ENCODE measurements at regions not wholly inside any gene's neighbourhood (a gene's known extent, or its start where the extent isn't known, plus 50 kb on each side); places are given as distances from the start of the nearest gene placed in this dataset.

DNA sequence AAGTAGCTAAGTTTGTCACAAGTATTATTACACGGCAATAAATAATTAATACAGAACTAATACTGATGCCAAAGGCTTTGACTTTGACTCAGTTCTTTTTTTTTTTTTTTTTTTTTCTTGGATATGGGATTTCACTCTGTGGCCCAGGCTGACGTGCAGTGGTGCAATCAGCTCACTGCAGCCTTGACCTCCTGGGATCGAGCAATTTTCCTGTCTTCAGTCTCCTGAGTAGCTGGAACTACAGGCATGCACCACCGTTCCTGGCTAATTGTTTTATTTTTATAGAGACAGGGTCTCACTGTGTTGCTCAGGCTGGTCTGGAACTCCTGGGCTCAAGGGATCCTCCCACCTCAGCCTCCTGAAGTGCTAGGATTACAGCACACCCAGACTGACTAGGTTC is 284.5 kb downstream of the SS18 start:
- DNase-seq = no peak

DNA sequence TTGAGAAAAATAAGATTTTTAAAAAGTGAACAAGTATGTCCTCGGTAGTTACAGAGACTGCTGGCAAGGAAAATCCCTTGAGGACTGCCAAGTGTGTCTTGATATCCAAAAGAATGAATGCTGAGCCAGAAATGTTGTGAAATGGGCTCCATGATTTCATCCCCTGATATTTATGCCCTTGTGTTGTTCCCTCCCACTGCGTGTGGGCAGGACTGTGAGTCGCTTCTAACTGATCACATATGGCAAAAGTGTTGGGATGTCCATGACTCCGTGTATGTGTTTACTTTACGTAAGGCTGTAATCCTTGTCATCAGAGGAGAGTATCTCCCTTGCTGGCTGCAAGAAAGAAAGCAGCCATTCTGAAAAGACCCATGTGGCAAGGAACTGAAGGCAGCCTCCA is 285.1 kb downstream of the SS18 start:
- no peak for DNase-seq

DNA sequence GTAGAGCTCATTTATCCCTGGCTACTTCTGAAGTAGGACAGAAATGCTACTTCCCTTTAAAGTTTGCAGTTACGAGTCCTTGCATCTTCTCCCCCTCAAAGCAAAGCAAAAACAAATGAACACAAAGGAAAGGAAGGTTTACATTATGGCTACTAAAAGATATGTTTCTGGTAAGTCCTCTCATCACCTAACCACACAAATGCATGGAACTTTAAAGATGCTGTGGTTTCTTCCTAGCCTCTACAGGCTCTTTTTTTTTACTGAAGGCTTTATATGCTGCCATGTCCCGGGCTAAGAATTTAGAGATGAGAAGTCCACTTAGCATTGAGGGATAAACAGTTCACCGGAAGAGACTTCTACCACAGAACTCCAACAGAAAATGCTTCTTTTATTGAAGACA is 291.2 kb downstream of the SS18 start:
- no peak for DNase-seq

DNA sequence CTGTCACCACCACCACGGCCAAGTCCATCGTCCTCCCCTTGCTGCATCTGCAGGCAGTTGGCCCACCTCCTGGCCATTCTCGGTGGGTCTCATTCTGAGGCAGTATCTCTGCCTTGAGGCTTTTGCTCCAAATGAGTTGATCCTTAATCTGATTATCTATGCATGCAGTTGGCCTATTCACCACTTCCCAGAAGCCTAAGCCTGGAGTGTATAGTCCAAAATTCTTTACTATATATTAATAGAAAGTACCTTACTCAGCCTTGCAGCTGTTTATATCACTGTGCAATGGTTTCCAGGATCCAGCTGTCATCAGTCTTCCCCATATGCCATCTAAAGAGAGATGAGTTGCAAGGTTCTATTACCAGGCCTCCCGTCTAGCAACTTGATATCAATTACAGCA is 292.4 kb downstream of the SS18 start:
- DNase-seq = no peak

DNA sequence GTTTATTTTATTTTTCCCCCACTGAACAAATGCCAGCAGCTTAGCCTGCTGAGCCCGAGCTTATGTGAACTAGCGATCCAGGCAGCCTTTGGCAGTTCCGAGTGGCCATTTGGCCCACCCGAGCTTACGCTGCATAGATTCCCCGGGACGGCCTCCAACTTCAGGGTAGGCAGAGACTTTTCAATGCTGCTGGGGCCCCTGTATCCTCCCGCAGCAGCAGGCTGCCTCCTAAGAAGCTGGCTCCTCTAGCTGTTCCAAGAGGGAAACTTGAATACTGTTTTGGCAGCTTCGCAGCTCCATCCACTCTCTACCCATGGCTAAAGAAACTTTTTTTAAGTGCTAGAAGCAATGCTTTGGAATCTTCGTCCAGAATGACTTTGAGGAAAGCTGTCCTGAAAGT is 295.2 kb downstream of the SS18 start:
- no peak for DNase-seq

DNA sequence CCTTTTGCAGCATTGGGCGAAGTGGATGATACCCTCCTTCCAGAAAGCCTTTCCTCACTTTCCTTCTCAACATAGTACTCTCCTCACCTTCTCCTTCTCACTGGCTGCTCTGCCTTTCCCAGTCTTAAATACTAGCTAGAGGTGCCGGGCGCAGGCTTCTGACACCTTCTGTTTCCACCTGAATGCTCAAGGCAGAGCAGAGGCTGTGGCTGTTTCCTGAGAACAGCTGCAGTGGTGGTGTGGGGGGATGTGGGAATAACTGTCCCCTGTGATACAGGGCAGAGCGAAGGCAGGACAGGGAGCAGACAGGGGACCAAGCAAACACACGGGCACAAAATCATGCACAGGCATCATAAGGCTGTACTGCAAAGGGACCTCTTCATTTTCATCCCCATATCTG is 303.1 kb downstream of the SS18 start:
- no peak for DNase-seq

DNA sequence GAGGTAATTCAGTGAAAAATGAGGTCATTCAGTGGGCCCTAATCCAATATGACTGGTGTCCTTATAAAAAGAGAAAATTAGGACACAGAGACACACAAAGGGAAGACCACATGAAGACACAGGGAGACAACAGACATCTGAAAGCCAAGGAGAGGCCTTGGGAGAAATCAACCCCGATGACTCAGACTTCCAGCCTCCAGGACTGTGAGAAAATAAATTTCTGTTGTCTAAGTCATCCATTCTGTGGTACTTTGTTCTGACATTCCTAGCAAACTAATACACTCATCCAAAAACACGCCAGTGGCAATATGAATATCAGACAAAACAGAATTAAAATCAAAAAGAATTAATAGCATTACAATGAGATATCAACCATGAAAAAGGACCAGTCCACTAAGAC is 303.7 kb downstream of the SS18 start:
- DNase-seq = no peak

DNA sequence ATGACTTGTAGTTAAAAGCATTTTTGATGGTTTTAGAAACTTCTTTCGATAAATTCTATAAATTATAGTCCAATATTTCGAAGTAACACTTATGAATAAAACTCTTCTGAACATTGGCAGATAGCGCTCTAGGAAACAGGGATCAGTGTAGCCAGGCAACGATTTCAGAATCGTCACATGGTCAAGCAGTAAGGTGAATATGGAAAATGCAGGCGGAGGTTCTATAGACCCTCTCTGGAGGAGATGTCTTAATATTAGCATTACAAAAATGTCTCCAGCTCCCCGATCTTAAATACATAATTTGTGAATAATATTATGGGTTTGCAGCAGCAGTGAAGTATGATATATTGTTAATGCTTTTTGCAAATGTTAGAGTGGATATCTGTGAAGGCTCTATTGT is 310.3 kb downstream of the SS18 start:
- no peak for DNase-seq

DNA sequence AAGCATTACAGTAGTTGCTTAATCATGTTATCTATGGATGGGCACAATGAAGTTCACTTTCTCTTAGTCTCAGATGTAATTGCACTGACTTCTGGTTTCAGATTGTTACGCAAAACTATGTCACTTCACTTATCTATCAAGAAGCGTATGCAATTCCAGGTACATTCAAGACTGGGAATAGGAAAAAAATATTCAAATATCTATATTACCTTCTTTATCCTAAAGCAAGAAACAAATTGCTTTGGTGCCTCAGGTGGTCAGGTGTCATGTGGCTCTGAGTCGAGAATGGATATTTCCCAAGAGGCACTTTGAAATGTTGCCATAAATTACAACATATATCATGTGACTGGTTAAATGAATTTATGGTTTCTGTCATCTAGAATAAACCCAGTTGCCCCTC is 318.6 kb downstream of the SS18 start:
- no peak for DNase-seq

DNA sequence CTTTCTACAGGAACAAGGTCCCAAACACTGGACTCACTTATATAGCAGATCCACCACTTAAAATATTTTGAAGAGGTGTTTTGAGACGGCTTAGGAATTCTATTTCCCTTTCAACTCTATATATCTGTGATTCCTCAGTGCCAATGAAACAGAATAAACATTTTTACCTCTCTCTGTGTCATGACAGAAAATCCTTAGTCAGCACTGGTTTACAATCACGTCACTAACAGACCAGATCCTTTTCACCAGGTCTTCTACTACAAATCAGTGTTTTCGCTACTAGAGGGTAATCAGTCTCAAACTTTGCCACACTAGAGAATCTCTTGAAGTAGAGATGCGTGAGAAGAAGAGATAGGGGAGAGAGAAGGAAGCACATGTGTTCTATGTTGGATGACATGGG is 325.6 kb downstream of the SS18 start:
- no peak for DNase-seq

DNA sequence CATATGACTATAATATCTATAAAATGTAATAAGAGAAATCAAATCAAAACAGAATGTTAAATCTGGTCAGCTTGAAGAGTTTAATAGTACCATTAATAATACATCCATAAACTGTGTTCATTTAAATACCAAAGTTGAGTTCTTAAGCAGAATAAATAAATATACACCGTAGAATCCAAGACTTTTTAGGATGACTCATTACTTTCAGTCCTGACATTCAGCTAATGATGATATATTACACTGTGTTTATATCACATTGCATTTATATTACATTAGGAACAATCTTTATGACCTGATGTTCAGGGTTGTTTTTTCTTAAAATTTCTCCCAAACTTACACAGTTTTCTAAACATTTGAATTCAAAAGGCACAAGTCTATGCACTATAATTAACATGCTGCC is 331.3 kb downstream of the SS18 start:
- DNase-seq = no peak

DNA sequence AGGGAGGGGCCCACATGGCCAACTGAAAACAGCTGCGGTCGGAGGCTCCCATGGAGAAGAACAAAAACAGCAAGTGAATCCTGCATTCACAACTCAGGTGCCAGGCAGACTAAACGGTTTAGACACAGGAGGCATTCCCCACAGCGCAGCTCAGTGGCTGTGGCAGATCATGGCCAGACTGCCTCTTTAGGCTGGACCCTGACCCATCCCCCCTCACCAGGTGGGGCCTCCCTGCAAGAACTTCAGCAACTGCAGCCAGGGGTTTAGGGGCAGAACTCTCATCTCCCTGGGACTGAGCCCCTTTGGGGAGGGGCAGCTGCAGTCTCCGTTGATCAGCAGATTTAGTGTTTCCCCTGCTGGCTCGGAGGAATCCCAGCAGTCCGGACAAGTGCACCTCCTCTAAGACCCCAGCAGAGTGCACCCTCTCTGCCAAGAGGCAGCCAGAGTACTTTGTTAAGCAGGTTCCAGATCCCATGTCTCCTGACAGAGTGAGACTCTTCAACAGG is 346.7 kb downstream of the SS18 start:
- DNase-seq = no peak

DNA sequence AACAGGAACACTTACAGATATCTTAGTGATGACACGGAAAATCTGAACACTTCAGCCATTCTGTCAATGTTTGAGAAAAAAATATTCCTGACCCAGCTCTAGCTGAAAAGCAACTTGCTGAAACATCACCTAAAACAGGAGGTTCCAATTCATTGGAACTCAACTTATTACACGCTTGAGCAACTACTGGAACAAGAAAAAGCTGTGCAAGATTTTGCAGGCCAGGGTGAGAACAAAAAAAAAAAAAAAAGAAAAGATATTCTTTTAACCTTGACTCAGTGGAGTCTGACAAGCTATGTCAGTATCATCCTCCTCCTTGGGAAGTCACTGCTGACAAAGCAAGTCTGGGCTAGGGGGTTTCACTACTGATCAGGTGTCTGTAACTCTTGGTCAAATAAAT is 351.0 kb downstream of the SS18 start:
- DNase-seq = no peak

DNA sequence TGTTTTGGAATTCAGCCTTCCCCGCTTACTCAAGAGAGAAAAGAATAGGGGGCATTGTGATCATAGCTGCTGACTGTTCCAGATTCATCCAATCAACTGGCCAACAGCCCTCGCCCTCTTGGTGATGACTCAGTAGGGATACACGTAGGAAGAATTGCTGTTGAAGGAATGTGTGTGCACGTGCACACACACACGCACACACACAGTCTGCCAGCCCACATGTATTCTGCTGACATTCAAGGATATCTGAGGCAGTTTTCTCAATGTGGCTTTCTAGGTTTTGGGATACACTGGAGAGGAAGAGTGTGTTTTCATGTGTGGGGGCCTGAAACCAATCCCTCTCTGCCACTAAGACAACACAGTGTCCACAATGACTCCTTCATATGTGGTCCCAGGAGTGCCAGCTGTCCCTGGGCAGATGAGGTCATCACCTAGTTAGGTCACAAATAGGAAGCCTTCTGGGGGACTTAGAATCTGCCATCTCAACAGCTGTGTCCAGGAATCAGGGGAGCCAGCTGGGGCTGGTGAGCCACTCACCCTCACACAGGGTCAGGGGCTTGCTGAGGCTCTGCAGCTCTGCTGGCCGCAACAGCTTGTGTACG is 352.6 kb downstream of the SS18 start:
- no peak for DNase-seq

DNA sequence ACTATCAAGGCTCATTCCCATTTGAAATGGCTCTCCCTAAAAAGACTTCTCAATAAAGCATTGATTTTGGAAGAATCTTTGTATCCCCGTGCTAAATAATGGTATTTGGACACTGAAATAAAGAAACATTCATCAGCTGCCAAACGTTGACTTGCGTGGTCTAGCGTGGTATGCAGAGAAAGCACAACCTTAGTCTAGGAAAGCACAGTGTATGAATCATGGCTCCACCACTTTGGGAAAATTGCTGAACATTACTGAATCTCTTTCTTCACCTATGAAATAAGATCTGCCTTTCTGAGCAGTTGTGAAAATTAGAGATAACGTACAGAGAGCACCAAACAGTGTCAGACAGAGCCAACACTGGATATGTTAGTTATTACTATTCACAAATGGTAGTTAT is 353.9 kb downstream of the SS18 start:
- no peak for DNase-seq

DNA sequence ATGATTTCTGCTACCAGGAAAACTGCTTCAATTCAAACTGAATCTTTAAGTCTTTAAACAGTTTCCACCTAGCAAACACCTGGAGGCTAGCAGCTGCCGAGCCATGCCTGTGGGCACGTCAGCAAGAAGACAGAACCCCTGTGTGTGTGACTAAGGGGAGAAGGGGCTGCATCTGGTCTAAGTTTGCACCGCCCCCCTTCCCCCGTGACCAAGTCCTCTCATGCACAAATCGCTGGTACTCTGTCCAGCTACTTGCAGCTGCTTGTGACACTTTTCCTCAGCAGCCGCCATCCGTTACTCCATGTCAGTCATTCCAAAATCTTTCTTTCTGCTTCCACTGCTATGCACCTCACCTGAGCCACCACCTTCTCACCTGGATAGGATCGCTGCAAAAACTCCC is 355.0 kb downstream of the SS18 start:
- DNase-seq = no peak

DNA sequence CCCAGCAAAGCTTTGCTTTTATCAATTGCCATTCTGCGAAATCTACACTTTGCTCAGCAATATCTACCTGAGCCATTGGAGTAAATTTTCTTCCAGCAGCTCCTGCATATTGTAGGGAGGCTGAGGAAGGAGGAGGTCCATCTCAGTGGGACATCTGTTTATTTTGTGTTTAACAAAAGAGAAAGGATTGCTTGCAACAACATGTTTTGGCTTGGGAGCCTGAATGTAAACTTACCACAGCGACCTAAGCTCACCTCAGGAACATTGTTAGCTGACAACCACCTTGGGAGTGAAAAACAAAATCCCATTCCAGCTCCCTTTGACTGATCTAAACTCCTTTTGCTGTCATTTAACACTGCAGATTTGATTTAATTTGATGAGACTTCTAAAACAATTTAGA is 356.1 kb downstream of the SS18 start:
- DNase-seq = no peak

DNA sequence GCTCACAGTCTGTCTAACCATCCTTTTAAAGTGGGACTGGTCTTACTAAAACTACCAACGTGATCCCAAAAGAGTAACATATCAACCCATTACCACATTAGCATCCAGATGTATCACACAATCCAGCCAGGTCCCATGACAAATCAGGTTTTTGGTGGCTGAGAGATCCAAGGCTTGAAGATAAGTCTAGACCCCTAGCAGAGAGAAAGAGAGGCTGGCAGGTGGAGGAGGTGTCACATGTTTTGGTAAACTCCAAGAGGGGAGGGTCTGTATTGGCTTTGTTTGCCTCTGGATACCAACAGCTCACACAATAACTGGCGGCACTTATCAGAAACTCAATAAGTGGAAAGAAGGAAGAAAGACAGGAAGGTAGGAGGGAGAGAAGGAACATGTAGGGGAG is 357.6 kb downstream of the SS18 start:
- DNase-seq = no peak

DNA sequence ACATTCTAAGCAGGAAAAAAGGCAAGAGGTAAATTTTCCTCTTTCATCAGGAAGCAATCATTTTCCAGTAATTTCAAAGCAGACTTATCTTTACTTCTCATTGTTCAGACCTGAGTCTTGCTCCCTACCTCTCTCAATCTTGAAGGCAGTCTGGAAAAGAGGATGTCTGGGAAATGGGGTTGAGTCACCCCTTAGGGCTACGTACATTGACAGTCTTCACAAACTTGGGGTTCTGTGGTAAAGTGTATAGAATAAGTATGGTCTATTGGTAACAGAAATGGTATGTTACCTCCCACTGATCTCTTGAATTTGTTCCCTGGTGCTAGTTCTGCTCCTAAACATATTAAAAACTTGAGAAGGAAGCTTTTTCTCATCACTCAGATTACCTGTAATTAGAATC is 361.3 kb downstream of the SS18 start:
- no peak for DNase-seq

DNA sequence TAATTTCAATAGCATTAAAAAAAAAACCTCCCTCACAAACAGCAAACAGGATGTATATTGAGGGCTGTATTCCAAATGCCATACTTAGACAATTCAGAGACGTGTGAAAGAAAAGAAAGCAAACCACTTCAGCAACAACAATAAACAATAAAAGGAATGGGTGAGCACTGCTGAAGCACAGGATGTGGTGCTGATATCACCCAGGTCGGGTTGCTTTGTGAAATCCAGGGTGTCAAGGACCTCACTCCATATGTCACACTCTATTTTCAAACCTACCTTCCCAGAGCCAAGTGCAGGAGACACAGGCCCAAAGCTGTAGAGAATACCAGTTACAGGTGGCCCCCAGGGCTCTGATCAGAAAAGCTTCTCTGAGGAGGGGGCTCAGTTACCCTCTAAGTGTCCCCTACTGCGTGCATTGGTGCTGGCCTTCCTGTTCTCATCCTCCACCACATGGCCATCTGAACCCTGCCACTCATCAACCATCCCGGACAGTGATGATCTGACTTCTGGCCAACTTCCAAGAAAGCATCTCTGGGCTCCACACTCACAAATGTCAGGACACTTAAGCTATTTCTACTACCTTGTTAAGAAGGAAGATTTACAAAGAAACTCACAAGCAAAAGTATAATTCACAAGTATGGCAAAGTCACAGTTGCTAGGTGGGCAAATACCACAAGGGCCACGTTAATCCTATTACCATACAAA is 363.0 kb downstream of the SS18 start:
- DNase-seq = no peak

DNA sequence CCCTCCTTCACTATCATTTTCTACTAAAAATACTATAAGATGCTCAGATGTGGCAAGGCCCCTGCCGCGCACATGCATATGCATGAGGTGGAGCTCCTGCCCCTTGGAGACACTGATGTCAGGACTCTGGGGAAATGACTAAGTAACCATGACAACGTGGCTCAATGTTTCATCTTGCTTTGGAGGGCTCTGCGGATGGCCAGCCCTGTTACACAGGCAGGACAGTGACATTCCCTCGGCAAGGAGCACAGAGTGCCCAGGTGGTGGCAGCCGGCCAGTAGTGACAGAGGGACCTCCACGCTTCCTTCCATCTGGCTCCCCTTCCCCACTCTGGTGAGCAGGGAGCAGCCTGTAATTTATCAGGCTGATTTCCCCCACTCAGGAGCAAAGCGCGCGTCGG is 364.1 kb downstream of the SS18 start:
- DNase-seq = no peak

DNA sequence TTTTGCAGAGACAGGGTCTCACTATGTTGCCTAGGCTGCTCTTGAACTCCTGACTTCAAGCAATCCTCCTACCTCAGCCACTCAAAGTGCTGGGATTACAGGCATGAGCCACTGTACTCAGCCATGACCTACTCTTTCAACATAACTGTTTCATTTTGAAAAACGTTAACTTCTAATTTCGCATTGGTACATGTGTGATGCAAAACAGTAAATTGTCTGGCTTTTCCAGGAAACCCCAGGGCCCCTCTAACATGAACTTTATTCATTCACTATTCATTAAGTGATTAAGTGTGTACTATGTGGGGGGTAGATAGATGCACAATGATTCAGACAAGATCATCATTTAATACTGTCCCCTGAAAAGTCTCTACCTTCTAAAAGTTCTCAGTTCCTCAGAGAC is 364.9 kb downstream of the SS18 start:
- DNase-seq = no peak

DNA sequence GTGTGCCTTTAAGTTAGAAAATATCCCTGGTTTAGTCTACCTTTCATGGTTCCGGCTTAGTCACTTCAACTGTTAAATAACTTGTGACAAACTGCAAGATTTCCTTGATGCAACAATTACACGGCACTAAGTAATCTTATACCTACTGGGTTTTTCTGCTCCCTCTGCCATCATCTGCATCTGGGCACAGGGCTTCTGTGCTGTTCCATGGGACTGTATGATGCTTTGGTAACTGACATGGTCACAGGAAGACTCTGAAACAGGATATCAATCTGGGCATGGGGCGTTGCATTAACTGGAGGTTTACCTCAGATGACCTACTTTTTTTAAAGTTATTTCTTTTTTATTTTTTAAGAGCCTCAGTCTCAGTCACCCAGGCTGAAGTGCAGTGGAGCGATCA is 365.4 kb downstream of the SS18 start:
- no peak for DNase-seq

DNA sequence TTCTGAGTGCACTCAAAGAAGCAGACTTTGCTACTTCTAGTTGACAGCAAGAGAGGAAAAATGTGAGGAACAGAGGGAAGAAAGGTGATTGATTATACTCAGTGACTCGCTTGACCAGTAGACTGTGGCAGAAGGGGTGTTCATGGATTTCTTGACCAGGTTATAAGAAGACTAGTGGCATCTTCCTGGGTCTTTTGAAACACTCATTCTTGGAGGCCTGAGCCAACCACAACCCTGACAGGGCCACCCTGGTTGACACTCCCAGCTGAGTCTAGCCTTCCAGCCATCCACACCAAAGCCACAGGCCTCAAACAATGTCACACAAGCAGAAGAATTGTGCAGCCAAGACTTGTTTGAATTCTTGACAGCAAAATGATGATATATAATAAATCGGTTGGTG is 366.3 kb downstream of the SS18 start:
- no peak for DNase-seq

DNA sequence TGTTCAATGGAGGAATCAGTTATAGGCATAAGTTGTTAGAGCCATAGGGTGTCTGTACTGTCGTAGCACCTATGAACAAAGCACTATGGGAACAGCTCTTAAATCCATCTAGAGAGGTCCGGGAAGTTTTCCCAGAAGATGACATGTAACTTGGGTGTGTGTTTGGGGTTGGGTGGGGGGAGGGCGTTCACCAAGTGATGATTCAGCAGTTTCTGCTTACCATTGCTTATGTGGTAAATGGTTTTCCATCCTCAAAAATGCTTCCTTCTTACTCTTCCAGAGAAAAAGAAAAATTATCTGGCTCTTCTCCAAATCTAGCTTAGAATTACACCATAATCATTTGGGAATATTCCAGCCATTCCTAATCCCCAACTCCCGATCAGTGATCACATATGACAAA is 361.1 kb upstream of the ZNF521 start:
- DNase-seq = no peak

All from activated CD8-positive, alpha-beta memory T cell treated with anti-CD3 and anti-CD28 coated beads, Interleukin-2, amount 50 U/mL, for 4 hours (primary cell).